ENCODE measurements at regions not wholly inside any gene's neighbourhood (a gene's known extent, or its start where the extent isn't known, plus 50 kb on each side); places are given as distances from the start of the nearest gene placed in this dataset.

DNA sequence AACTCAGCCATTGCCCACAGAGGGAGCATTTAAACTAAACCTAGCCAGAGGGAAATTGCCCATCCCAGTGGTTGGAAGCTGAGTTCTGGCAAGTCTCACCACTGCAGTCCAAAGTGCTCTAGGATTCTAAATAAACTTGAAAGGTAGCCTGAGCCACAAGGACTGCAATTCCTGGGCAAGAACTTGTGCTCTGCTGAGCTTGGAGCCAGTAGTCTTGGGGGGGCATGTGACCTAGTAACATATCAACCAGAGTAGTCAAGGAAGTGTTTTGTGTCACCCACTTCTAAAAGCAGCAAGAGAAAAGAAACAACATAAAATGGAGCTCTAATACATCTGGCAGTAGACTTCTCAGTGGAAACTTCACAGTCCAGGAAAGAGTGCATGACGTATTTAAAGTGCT lies 167.0 kb downstream of the PTH2R start:
- TF ChIP-seq, protein P1, sequence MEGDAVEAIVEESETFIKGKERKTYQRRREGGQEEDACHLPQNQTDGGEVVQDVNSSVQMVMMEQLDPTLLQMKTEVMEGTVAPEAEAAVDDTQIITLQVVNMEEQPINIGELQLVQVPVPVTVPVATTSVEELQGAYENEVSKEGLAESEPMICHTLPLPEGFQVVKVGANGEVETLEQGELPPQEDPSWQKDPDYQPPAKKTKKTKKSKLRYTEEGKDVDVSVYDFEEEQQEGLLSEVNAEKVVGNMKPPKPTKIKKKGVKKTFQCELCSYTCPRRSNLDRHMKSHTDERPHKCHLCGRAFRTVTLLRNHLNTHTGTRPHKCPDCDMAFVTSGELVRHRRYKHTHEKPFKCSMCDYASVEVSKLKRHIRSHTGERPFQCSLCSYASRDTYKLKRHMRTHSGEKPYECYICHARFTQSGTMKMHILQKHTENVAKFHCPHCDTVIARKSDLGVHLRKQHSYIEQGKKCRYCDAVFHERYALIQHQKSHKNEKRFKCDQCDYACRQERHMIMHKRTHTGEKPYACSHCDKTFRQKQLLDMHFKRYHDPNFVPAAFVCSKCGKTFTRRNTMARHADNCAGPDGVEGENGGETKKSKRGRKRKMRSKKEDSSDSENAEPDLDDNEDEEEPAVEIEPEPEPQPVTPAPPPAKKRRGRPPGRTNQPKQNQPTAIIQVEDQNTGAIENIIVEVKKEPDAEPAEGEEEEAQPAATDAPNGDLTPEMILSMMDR (IDR thresholded peaks at IDR 0.05): no peak
- TF ChIP-seq POLR2A (IDR thresholded peaks at IDR 0.05): no peak
